ENCODE measurements at regions not wholly inside any gene's neighbourhood (a gene's known extent, or its start where the extent isn't known, plus 50 kb on each side); places are given as distances from the start of the nearest gene placed in this dataset.
"Not testable (repeated sequence)": the region's sequence is repeated elsewhere in the genome, so short reads cannot be mapped to it uniquely, and the experiment has no call there.

DNA sequence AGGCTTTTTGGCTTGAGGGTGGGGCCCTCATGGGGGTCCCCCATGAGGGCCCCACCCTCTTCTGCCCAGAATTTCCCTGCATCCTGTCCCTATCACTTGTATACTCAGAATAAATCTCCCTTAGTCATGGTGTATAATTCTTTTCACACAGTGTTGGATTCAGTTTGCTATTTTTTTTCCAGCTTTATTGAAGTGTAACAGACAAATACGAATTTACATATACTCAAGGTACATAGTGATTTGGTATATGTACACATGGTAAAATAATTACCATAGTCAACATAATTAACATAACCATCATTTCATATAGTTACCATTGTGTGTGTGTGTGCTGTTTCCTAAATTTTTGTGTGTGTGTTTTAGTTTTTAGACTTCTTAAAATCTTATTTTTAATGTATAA, 289.4 kb downstream of the CNTNAP3B start:
- DNase-seq (ENCODE audit: low read depth): not testable (repeated sequence)

DNA sequence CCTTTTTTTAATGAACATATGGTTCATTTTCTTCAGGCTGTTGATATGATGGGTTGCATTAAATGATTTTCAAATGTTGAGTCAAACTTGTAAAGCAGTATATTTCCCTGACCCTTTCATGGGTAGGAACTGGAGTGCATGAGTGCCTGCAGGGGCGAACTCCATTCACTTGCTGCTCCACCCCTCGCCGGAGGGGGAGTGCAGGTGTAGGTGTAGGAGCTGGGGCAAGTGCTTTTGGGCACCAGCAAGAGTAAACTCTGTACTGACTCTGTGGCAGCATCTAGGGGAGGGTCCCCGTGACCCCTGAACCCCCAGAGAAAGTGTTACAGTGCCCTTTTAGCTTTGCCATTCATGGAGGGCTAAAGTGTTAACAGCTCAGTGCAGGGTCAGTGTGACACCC, 290.3 kb downstream of the CNTNAP3B start:
- DNase-seq (ENCODE audit: low read depth): not testable (repeated sequence)

DNA sequence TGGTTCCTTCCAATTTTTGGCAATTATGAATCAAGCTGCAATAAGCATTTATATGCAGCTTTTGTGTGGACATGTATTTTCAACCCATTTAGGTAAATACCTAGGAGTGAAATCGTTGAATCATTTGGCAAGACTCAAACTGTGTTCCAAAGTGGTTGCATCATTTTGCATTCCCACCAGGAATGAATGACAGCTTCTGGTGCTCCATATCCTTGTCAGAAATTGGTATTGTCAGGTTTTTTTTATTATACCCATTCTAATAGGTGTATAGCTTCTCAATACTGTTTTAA, 290.7 kb downstream of the CNTNAP3B start:
- DNase-seq (ENCODE audit: low read depth): not testable (repeated sequence)

DNA sequence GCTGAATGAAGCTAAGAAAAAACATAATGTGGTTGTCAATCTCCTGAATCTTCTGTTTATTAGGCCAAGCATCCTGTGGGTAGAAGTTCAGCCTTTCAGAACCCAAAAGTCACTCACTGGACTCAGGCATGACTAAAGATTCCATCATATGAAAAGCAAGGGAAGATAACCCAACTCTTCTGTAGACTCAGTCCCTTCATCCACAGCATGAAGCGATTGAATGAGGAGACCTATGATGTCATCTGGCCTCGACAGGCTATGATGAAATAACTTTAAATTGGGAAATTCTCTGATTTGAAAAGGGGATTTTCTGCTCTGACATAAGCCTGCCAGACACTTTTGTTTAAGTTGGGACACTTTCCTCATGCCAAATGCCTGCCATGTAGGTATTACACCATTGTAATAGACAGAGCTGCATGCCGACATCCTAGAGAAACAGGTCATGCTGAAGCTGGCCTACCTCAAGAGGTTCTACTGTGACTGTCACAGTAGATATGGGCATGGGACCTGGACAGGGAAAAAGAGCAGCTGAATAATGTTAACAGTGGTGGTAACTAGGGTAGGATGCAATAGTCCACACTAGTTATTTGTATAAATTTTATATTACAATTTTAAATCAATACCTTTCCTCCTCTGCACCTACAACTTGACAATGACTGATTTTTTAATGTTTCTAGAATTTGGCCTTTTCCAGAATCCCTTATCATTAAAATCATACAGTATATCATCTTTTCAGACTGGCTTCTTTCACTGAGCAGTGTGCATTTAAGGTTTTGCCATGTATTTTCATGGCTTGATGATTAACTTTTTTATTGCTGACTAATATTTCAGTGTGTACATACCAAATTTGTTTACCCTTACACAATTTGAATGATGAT, 291.3 kb downstream of the CNTNAP3B start:
- not testable (repeated sequence) for DNase-seq (ENCODE audit: low read depth)

DNA sequence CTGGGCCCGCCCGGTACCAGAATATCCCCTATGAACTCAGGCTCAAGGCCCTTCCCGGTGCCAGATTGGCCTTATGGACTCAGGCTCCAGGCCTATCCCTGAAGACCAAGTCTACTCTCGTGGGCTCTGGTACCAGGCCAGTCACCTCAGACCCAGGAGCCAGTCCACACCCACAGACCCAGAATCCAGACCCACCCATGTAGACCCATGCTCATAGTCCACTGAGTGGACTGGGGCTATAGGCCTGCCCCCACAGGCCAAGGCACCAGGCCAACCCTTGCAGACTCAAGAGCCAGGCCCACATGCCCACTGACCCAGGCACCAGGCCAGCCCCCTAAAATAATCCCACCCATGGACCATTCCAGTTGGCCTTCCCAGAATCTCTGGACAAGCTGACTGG, 296.1 kb downstream of the CNTNAP3B start:
- DNase-seq (ENCODE audit: low read depth): not testable (repeated sequence)

DNA sequence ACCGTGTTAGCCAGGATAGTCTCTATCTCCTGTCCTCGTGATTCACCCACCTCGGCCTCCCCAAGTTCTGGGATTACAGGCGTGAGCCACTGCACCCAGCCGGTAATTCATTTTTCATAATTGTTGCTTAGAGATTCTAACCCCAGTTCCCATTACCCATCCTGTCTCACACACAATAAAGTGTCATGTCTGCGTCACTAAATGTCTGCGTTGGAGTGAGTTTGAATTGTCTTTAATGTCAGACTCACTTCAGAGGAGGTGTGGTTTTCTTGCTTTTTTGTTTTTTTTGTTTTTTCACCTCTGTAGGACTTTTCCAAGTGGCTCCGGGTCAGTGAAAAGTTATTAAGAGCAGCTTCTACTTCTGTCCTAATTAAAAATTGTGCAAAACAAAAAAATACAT, 304.5 kb downstream of the CNTNAP3B start:
- DNase-seq (ENCODE audit: low read depth): not testable (repeated sequence)

DNA sequence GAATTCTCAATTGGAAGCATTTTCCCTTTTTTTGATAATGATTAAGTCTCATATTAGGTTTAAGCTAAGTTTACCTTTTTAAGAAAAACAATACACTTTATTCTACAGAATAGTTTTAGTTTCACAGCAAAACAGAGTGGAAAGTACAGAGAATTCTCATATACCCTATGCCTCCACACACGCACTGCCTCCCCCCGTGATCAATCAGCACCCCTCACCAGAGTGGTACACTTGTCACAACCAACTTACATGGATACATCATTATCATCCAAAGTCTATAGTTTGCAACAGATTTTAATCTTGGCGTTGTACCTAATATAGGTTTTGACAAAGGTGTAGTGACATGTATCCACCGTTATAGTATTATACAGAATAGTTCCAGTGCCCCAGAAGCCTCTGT, 326.5 kb downstream of the CNTNAP3B start:
- not testable (repeated sequence) for DNase-seq (ENCODE audit: low read depth)

DNA sequence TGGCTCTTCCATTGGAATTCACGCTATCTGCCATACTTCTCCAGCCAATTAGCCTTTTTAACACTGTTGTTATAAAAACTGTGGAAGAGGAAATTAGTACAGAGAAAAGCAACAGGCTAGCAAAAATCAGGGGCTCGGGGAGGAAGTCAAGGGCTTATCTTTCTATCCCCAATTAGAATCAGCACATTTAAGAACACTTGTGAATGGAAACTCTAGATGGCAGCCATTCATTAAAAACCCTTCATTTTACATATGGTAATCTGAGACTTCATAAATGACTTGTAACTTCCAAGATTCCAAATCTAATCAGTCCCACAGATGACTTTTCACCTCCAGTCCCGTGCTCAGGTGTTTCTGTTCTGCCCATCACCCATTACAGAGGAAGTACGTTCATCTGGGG, 330.5 kb downstream of the CNTNAP3B start:
- peak; percentile 30 for DNase-seq (ENCODE audit: low read depth)

DNA sequence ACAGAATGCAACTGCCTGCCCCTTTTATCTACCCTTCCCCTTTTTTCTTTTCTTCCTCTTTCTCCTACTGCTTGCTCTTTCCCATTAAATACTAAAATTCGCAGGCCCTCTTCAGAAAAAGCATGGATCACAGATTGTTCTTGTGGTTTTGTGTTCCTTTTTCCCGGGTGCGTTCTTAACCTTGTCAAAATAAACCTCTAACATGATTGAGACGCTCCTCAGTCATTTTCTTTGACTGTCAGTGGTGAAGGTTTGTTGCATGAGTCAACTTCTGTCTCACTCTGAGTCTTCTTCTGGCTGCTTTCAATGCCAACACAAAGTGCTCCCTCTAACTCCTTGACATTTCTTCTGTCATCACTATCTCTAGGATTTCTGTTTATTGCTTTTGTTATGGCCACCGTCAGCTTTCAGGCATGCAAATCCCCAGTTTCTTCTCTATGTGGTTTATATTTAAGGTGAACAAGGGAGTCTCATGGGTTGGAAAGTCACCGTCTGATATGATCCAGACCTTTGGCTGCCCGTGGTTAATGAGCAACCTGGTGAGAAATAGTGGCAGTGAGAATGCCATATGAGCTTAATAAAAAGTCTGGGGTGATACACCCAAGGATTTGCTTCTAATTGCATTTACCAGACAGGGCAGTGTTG, 338.4 kb downstream of the CNTNAP3B start:
- DNase-seq (ENCODE audit: low read depth): peak; percentile 77

DNA sequence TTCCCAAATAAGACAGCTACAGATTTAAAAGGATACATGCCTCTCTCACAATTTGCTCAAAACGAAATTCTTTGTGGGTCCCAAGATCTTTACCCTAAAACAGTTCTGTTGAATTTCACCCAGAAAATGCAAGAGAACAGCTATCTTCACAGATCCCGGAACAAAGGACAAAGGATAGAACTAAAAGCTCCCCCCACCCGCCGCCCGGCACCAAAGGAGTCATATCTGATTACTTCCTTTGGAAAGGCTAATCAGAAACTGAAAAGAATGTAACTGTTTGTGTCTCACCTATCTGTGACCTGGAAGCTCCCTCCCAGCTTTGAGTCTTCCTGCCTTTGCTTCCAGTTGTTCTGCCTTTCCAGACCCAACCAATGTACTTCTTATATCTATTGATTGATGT, 339.2 kb downstream of the CNTNAP3B start:
- DNase-seq (ENCODE audit: low read depth): not testable (repeated sequence)

DNA sequence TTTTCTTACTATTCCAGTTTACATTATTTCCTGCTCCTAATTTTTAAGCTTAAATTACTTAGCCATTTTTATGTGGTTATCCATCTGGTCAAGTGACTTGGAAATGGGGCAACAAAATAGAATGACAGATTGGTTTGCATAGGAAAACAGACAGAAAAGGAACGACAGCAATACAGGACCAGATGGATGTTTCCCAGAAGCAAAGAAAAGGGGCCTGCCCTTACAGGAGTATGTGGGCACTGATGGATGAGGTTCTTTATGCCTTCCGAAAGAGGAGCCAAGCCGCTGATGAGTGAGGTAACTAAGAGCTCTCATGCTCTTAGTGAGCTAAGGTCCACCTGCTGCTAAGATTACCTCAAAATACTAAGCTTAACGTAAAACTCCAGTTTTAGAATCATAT, 339.8 kb downstream of the CNTNAP3B start:
- DNase-seq (ENCODE audit: low read depth): not testable (repeated sequence)

DNA sequence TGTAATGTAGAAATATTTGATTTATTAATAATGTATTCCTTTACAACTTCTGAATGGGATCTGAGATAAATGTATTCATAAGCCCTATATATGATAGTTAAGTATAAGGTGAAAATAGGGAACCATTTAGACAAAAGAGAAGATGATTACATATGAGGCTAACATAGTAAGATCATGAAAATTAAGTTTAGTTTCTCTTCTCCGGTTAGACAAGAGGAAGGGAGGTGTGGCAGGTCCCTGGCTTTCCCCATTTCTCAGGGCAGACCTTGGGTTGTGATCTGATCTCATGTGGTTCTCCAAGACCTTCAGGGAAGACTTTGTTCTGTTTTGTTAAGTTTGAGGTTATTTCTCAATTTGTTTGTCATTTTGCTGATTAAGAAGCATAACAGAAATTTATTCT, 341.3 kb downstream of the CNTNAP3B start:
- not testable (repeated sequence) for DNase-seq (ENCODE audit: low read depth)

DNA sequence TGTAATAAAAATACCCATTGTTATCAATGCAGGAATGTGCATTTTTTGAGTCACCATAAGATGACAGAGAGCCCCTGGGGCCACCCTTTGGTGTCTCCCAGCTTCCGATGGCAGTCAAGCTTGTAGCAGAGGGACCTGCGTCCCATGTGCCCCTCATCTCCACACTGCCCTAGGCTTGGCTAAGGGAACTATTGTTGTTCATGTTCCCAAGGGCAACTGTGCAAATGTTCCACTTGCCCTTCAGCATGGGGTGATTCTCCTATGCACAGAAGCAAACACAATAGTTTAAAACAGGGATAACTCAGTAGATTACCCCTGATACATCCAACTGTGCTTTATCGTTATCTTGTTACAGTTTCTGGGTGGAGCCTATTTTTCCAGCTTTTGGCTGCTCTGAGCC, 342.0 kb downstream of the CNTNAP3B start:
- DNase-seq (ENCODE audit: low read depth): not testable (repeated sequence)

DNA sequence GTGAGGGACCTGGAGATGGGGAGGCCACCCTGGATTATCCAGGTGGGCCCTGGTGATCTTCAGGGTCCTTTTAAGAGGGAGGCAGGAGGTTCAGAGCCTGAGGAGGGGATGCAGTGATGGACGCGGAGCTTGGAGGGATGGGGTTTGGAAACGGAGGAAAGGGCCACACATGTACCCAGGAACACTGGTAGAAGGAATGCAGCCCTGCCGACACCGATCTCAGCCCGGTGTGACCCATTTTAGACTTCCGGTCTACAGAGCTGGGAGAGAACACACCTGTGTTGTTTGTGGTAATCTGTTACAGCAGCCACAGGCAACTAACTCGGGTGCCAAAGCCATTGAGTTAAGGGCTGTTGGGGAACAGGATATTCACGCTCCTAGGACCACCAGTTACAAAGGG, 345.2 kb downstream of the CNTNAP3B start:
- not testable (repeated sequence) for DNase-seq (ENCODE audit: low read depth)

DNA sequence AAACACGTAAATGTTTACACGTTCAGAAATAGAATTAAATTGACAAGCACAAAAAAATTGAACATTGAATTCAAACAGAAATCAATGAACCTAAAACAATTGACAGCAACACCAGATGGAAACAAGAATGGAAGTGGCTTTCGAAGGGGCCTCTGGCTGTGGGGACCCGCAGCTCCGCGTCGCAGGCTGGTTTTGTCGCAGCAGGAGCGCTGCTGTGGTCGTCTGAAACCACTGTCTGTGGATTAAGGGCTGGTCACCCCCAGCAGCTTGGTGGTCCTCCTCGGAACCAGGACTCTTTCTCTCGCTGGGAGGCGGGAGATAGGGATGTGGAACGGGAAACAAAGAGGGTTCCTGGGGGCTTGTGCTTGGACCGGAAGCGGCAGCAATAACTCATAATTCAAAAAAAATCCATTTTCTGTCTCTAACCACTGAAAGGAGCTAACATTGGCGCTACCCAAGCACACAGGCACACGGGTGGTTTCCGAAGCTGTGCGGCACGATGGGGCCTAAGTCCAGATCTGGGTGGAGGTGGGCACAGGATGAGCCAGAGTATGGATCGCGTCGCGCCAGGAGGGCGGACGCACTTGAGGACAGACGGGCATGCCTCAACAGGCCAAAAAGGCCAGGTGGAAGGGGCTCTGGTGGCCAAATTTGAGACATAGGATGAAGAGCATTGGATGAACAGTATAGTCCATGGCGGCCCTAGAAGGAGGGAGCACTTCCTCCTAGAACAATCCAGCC, 346.0 kb downstream of the CNTNAP3B start:
- not testable (repeated sequence) for DNase-seq (ENCODE audit: low read depth)

DNA sequence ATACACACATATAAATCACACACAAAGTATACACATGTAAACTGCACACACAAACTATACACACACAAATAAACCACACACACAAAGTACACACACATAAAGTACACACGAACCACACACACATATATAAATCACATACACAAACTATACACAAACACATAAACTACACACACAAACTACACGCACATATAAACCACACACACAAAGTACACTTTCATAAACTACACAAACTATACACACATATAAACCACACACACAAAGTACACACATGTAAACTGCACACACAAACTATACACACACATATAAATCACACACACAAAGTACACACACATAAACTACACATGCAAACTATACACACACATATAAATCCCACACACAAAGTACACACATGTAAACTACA, 347.3 kb downstream of the CNTNAP3B start:
- DNase-seq (ENCODE audit: low read depth): not testable (repeated sequence)

DNA sequence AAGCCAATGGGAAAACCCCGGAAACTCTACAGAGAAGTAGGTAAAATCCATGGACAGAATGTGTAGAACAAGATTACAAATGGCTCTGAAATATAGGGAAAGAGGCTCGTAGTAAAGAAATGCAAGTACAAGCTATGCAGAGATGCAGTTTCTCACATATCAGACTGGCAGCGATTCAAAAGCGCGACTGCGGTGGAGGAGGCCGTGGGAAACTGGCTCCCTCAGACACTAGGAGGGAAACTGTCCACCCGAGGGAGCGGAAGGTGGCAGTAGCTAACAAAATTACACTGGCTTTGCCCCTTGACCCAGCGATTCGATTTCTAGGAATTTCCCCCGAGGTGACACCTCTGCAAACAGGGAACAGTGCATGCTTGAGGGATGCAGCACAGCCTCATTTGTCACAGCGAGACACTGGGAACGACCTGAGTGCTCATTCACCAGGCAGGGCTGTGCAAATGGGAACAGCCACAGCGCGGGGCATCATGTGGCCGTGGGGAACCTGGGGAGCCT, 349.3 kb downstream of the CNTNAP3B start:
- not testable (repeated sequence) for DNase-seq (ENCODE audit: low read depth)

DNA sequence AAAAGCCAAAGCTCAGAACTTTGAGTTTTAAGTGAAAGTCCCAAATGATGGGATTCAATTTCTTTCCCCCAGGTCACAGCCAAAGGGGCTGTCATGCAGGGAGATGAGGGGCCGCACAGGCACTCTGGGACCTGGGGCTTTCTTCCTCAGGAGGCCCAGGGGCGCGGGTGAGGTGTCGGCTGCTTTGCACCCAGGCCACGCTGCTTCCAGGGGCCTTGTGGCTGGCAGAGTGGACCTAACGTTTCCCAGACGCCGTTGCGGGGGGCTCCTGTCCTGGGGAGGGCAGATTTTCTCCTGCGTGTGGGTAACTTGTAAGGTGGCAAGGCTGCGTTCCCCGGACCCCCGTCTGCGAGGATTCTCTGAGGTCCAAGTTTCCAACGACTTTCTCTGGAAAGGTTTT, 350.0 kb downstream of the CNTNAP3B start:
- DNase-seq (ENCODE audit: low read depth): not testable (repeated sequence)

DNA sequence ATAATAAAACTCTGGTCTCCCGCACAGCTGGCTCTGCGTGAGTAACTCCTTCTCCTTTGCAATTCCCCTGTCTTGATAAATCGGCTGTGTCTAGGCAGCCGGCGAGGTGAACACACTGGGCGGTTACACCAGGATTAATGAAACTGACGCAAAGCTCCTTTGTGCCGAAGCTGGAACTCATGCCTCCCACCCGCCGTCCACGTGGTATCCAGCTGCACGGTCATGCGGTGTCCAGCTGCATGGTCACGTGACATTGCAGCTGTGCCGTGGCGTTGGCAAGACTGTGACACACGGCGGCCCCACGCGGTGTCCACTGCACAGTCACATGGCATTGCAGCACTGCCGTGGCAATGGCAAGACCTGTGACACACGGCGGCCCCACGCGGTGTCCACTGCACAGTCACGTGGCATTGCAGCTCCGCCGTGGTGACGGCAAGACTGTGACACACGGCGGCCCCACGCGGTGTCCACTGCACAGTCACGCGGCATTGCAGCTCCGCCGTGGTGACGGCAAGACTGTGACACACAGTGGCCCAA, 350.6 kb downstream of the CNTNAP3B start:
- not testable (repeated sequence) for DNase-seq (ENCODE audit: low read depth)

DNA sequence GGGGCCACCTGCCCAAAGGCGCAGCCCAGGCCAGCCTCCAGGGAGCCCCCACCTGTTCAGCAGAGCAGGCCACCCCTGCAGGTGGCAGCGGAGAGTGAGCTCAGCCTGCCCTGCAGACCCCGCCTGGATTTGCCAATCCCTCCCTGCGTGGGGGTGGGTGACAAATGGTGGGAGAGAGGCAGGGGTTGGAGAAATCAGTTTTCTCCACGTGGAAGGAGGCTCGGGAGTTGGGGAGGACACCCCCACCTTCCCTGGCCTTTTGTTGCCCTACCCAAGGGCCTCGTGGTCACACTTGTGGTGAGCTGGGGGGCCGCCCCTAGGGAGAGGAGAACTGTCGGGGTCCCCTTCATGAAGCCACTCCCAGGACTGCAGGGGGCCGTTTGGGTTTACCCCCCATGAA, 351.7 kb downstream of the CNTNAP3B start:
- not testable (repeated sequence) for DNase-seq (ENCODE audit: low read depth)

DNA sequence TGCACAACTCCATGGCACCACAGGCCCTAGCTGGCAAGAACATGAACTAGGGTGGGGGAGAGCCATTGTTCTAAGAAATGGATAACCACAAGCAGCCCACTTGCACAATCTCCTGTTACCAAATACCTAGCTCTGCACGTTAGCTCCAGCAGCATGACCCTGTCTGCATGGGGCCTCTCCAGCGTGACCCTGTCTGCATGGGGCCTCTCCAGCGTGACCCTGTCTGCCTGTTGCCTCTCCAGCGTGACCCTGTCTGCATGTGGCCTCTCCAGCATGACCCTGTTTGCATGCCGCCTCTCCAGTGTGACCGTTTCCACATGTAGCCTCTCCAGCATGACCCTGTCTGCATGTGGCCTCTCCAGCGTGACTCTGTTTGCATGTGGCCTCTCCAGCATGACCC, 356.7 kb downstream of the CNTNAP3B start:
- not testable (repeated sequence) for DNase-seq (ENCODE audit: low read depth)

DNA sequence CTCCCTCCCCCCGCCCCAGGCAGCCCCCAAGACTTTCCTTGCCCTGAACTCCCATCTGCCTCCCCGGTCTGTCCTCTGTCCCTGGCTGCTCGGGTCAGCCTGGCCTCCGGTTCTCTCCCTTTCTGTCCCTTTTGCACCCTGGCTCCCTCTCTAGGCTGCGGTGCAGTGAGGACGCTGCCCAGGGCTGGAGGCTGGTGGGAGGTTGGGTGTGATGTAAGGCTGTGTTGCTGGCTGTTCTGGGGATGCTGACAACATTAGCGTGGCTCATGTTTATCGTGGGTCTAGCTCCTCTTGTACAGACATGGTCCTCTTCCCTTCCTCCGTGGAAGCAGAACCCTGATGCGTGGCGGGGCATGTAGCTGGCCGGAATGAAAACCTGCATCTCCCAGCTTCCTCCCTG, 357.5 kb downstream of the CNTNAP3B start:
- DNase-seq (ENCODE audit: low read depth): not testable (repeated sequence)
